GM12865 (cell line): ENCODE measurements at regions not wholly inside any gene's neighbourhood (a gene's known extent, or its start where the extent isn't known, plus 50 kb on each side); places are given as distances from the start of the nearest gene placed in this dataset.

Source experiments
- DNase-seq: peaks from one replicate; pipeline ENCODE4 v3.0.0; 2010; ENCODE audit warnings: low read depth
- H3K4me3 ChIP-seq: 2 replicates; pipeline ENCODE4 v1.5.1; 2011; ENCODE audit warnings: mild to moderate bottlenecking, low read depth, low read length, control low read depth
- TF ChIP-seq, protein P1 (sequence below): IDR thresholded peaks from 2 replicates; pipeline ENCODE4 v1.5.1; 2011; ENCODE audit warnings: low read length, control low read depth, low read depth, inconsistent platforms; ENCODE audit not compliant: insufficient read depth; ENCODE audit errors: missing control alignments

- H3K4me3 ChIP-seq: no peak overlapping the region
- no peak for DNase-seq
- TF ChIP-seq, protein P1, sequence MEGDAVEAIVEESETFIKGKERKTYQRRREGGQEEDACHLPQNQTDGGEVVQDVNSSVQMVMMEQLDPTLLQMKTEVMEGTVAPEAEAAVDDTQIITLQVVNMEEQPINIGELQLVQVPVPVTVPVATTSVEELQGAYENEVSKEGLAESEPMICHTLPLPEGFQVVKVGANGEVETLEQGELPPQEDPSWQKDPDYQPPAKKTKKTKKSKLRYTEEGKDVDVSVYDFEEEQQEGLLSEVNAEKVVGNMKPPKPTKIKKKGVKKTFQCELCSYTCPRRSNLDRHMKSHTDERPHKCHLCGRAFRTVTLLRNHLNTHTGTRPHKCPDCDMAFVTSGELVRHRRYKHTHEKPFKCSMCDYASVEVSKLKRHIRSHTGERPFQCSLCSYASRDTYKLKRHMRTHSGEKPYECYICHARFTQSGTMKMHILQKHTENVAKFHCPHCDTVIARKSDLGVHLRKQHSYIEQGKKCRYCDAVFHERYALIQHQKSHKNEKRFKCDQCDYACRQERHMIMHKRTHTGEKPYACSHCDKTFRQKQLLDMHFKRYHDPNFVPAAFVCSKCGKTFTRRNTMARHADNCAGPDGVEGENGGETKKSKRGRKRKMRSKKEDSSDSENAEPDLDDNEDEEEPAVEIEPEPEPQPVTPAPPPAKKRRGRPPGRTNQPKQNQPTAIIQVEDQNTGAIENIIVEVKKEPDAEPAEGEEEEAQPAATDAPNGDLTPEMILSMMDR: no peak
These were observed 808.8 kb upstream of the SOX11 start for GRCh38 chr2:4883375-4883774.

DNA sequence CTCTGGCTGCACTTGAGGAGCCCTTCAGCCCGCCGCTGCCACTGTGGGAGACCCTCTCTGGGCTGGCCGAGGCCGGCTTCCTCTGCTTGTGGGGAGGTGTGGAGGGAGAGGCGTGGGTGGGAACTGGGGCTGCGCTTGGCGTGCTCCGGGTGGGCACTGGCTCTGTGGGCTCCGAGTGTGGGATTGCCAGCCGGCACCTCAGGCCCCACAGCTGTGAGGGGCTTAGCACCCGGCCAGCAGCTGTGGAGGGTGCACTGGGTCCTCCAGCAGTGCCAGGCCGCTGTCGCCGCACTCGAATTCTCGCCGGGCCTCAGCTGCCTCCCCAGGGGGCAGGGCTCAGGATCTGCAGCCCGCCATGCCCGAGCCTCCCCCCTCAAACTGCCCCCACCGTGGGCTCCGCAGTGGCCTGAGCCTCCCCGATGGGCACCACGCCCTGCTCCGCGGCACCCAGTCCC lies 808.0 kb upstream of the SOX11 start:
- TF ChIP-seq, protein P1: no peak
- H3K4me3 ChIP-seq: no peak overlapping the region

DNA sequence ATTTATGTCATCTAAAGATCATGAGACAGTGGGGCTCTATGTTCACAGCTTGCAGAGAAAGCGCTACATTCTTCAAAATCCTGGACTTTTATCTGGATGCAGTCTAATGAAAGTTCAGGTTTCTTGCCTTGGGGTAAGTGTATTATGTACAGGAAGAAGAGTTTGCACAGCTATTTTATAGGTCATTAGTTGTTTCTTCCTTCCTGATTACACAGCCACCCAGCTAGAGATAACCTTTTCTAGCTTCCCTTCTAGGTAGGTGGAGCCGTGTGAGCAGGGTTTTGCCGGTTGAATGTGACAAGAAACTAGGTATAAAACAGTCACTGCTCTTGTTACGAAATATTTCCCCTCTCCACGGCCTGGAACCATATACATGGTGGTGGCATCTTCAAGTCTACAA lies 800.8 kb upstream of the SOX11 start:
- no peak overlapping the region for H3K4me3 ChIP-seq
- TF ChIP-seq, protein P1: no peak
- no peak for DNase-seq

More for the DNA sequence above, 808.0 kb upstream of the SOX11 start:
- DNase-seq: no peak

DNA sequence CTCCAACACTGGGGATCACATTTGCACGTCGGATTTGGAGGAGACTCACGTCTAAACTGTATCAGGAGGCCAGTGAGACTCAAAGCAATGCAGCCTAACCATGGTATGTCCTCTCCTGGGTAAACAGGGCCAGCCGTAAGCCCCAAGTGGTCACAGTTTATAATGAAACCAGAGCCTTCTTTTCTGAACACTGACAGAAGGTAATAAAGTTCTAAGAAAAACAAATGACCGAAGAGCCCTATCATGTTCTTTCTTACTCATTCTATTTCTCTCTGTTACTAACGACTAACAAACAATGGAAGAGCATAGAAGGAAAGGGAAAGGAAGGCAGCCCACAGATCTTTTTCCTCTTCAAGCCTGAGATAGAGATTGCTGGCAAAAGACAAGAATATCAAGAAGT lies 796.8 kb upstream of the SOX11 start:
- TF ChIP-seq, protein P1: no peak
- no peak for DNase-seq

GRCh38 chr2:4898706-4899105 lies 793.5 kb upstream of the SOX11 start:
- DNase-seq: no peak
- H3K4me3 ChIP-seq: no peak overlapping the region
- TF ChIP-seq, protein P1: no peak

More for the DNA sequence above, 796.8 kb upstream of the SOX11 start:
- H3K4me3 ChIP-seq: no peak overlapping the region

- no peak for DNase-seq
- no peak overlapping the region for H3K4me3 ChIP-seq
- TF ChIP-seq, protein P1: no peak
These were observed 791.9 kb upstream of the SOX11 start for GRCh38 chr2:4900242-4900641.
